ENCODE measurements at regions not wholly inside any gene's neighbourhood (a gene's known extent, or its start where the extent isn't known, plus 50 kb on each side); places are given as distances from the start of the nearest gene placed in this dataset.

DNA sequence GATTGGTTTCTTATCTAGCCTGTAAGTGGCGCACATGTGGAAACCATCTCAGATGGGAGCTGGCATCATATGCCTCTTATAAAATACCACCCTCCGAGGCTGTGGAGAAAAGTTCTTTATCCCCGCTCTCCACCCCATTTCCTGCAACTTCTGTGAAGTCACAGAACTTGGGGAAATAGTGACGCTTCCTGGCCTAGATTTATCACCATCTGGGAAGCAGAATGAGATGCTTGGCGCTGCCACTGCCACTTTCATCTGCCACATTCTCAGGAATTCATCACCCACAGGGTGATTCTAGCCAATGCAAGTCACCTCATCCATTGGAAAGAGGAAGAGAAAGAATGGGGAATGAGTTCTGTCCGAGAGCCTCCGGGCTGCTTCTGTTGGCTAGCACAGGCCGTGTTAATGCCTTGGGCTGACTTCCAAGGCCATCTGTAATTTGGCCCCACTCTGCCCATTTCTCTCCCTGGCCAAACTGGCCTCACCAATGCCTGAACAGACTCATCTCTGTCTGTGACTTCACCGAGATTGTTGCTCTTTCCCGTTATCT is 148.8 kb upstream of the SOX4 start:
- Histone ChIP-seq H3K36me3 (ENCODE audit: insufficient read depth) (no peaks in the 10 kb centered on the region), H3K27me3 (ENCODE audit: insufficient read depth, low read depth) (peaks cover under 1% of the 10 kb centered on the region; the same call in 1 of the 2 replicates), H2AFZ (ENCODE audit: low read depth) (no peak overlapping the region), H3K4me3 (IDR thresholded peaks at IDR 0.05; ENCODE audit: insufficient read depth, low read depth, low read length) (no peak overlapping the region), H3K9ac (no peak overlapping the region), H4K20me1 (ENCODE audit: insufficient read depth) (no peaks in the 10 kb centered on the region), H3K79me2 (ENCODE audit: insufficient read depth, low read depth) (no peaks in the 10 kb centered on the region), H3K4me1 (ENCODE audit: low read depth, poor library complexity, severe bottlenecking) (peaks cover under 1% of the 10 kb centered on the region), H3K4me2 (no peak overlapping the region), H3K27ac (no peak overlapping the region)
- no peak for TF ChIP-seq CTCF (conservative IDR thresholded peaks at IDR 0.05; ENCODE audit: low read depth, low read length)

- H3K27ac ChIP-seq: no peak overlapping the region
- H3K9ac ChIP-seq: no peak overlapping the region
- no peaks in the 10 kb centered on the region for H3K79me2 ChIP-seq (ENCODE audit: insufficient read depth, low read depth)
- H4K20me1 ChIP-seq (ENCODE audit: insufficient read depth): no peaks in the 10 kb centered on the region
- no peaks in the 10 kb centered on the region for H3K4me1 ChIP-seq (ENCODE audit: low read depth, poor library complexity, severe bottlenecking)
- H3K36me3 ChIP-seq (ENCODE audit: insufficient read depth): no peaks in the 10 kb centered on the region
- TF ChIP-seq CTCF (conservative IDR thresholded peaks at IDR 0.05; ENCODE audit: low read depth, low read length): no peak
- no peaks in the 10 kb centered on the region for H3K27me3 ChIP-seq (ENCODE audit: insufficient read depth, low read depth)
- no peak overlapping the region for H3K4me2 ChIP-seq
- H2AFZ ChIP-seq (ENCODE audit: low read depth): no peak overlapping the region
- no peak overlapping the region for H3K4me3 ChIP-seq (IDR thresholded peaks at IDR 0.05; ENCODE audit: insufficient read depth, low read depth, low read length)
These were observed 145.6 kb upstream of the SOX4 start for GRCh38 chr6:21447987-21448386.

DNA sequence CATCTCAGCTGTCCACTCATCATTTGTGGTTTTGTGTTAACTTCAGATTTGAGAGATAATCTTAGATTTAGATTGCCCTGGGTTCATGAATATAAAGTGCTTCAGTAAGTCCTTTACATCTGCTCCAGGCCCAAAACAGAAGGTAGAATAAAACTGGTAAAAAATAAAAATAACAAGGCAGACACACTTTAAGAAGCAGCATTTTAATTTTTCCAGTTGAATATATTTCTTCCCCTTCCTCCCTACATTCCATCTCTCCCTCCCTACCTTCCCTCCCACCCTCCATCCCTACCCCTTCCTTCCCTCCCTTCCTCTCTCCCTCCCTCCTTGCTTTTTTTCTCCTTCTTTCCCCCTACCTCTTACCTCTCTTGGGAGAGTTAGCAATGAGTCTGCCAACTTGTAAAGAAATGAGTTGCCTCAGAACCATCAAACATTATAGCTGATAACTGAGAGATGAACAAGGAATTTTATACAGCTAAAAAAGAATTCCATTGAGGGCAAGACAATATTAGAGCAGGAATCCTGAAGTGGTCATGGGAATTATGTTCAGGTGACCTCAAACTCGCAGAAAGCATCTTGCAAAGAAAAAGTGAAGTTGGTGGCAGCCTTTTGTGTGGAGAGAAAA is 145.0 kb upstream of the SOX4 start:
- H3K27ac ChIP-seq: no peak overlapping the region
- H3K36me3 ChIP-seq (ENCODE audit: insufficient read depth): no peaks in the 10 kb centered on the region
- no peak for TF ChIP-seq CTCF (conservative IDR thresholded peaks at IDR 0.05; ENCODE audit: low read depth, low read length)
- no peaks in the 10 kb centered on the region for H3K4me1 ChIP-seq (ENCODE audit: low read depth, poor library complexity, severe bottlenecking)
- H3K79me2 ChIP-seq (ENCODE audit: insufficient read depth, low read depth): no peaks in the 10 kb centered on the region
- no peaks in the 10 kb centered on the region for H3K27me3 ChIP-seq (ENCODE audit: insufficient read depth, low read depth)
- H3K4me2 ChIP-seq: no peak overlapping the region
- no peak overlapping the region for H3K4me3 ChIP-seq (IDR thresholded peaks at IDR 0.05; ENCODE audit: insufficient read depth, low read depth, low read length)
- no peak overlapping the region for H3K9ac ChIP-seq
- no peaks in the 10 kb centered on the region for H4K20me1 ChIP-seq (ENCODE audit: insufficient read depth)
- H2AFZ ChIP-seq (ENCODE audit: low read depth): no peak overlapping the region

DNA sequence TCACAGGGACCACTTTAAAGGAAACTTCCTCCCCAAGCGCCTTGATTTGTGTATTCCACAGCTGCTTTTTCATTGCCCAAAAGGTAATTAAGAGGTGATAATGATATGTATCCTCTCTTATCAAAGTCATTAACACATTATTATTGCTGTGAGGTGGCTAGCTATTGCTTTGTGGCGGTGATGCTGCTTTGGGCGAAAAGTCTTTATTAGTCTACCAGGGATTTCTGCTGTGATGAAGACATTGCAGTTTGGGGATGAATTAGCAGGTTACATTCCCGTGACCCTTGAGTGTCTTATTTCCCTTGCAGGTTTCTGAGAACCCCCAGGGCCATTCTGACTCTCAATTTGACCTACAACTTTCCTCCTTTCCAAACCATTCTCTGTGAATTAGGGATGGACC is 143.4 kb upstream of the SOX4 start:
- Histone ChIP-seq H2AFZ (ENCODE audit: low read depth) (no peak overlapping the region), H3K27ac (no peak overlapping the region), H3K36me3 (ENCODE audit: insufficient read depth) (no peaks in the 10 kb centered on the region)

More for the DNA sequence above, 143.4 kb upstream of the SOX4 start:
- Histone ChIP-seq H3K9ac (no peak overlapping the region), H4K20me1 (ENCODE audit: insufficient read depth) (no peaks in the 10 kb centered on the region), H3K27me3 (ENCODE audit: insufficient read depth, low read depth) (no peaks in the 10 kb centered on the region), H3K4me3 (IDR thresholded peaks at IDR 0.05; ENCODE audit: insufficient read depth, low read depth, low read length) (no peak overlapping the region), H3K4me2 (no peak overlapping the region), H3K4me1 (ENCODE audit: low read depth, poor library complexity, severe bottlenecking) (no peaks in the 10 kb centered on the region), H3K79me2 (ENCODE audit: insufficient read depth, low read depth) (no peaks in the 10 kb centered on the region)
- TF ChIP-seq CTCF (conservative IDR thresholded peaks at IDR 0.05; ENCODE audit: low read depth, low read length): no peak

All from KMS-11 (cell line).